ENCODE measurements at regions not wholly inside any gene's neighbourhood (a gene's known extent, or its start where the extent isn't known, plus 50 kb on each side); places are given as distances from the start of the nearest gene placed in this dataset.

DNA sequence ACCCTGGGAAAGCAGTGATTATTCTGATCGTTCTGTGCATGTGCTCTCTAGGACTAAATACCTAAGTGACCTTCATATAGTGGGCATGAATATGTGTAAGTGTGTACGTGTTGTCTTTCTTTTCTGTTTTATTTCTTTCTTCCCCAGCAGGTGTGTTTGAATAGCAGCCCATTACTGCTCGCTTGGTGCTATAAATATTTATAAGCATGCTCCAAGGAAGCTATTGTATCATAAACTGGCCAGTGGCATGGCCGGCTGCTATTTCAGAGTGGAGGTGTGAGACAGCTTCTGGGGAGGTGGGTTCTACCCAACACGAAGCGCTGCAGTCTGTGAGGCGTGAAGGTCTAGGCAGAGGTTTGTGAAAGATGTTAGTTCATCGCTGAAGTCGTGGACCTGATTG is 641.8 kb downstream of the NTRK3 start:
- BruUV-seq (replicated peaks), result no TSS peak
- TF ChIP-seq, protein P1, sequence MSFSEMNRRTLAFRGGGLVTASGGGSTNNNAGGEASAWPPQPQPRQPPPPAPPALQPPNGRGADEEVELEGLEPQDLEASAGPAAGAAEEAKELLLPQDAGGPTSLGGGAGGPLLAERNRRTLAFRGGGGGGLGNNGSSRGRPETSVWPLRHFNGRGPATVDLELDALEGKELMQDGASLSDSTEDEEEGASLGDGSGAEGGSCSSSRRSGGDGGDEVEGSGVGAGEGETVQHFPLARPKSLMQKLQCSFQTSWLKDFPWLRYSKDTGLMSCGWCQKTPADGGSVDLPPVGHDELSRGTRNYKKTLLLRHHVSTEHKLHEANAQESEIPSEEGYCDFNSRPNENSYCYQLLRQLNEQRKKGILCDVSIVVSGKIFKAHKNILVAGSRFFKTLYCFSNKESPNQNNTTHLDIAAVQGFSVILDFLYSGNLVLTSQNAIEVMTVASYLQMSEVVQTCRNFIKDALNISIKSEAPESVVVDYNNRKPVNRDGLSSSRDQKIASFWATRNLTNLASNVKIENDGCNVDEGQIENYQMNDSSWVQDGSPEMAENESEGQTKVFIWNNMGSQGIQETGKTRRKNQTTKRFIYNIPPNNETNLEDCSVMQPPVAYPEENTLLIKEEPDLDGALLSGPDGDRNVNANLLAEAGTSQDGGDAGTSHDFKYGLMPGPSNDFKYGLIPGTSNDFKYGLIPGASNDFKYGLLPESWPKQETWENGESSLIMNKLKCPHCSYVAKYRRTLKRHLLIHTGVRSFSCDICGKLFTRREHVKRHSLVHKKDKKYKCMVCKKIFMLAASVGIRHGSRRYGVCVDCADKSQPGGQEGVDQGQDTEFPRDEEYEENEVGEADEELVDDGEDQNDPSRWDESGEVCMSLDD (CRISPR knock-in tag; IDR thresholded peaks at IDR 0.05; ENCODE audit: borderline replicate concordance), result no peak
- TF ChIP-seq ZNF670 (CRISPR knock-in tag; IDR thresholded peaks at IDR 0.05; ENCODE audit: borderline replicate concordance) (no peak), AHR (CRISPR knock-in tag; IDR thresholded peaks at IDR 0.05) (no peak), POGZ (CRISPR knock-in tag; IDR thresholded peaks at IDR 0.05) (no peak), KAT8 (CRISPR knock-in tag; IDR thresholded peaks at IDR 0.05) (no peak), KLF12 (CRISPR knock-in tag; IDR thresholded peaks at IDR 0.05; ENCODE audit: borderline replicate concordance) (no peak), ZFAT (CRISPR knock-in tag; conservative IDR thresholded peaks at IDR 0.05) (no peak), ZNF510 (CRISPR knock-in tag; IDR thresholded peaks at IDR 0.05; ENCODE audit: low read depth) (no peak), NCOA1 (CRISPR knock-in tag; IDR thresholded peaks at IDR 0.05) (no peak), AKAP8 (CRISPR knock-in tag; IDR thresholded peaks at IDR 0.05) (no peak), SRSF1 (optimal IDR thresholded peaks at IDR 0.05; ENCODE audit: low read depth, low read length) (no peak), FOXP1 (IDR thresholded peaks at IDR 0.05) (no peak), FOXP1 (CRISPR knock-in tag; IDR thresholded peaks at IDR 0.05) (no peak), HNRNPLL (IDR thresholded peaks at IDR 0.05; ENCODE audit: low read depth, low read length, poor library complexity, severe bottlenecking) (no peak), ZNF33B (CRISPR knock-in tag; IDR thresholded peaks at IDR 0.05) (no peak), ELF4 (CRISPR knock-in tag; IDR thresholded peaks at IDR 0.05; ENCODE audit: borderline replicate concordance) (no peak), NPAS2 (CRISPR knock-in tag; IDR thresholded peaks at IDR 0.05; ENCODE audit: borderline replicate concordance) (no peak)
- TF ChIP-seq, protein P2, sequence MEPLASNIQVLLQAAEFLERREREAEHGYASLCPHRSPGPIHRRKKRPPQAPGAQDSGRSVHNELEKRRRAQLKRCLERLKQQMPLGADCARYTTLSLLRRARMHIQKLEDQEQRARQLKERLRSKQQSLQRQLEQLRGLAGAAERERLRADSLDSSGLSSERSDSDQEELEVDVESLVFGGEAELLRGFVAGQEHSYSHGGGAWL (CRISPR knock-in tag; IDR thresholded peaks at IDR 0.05), result no peak
- TF ChIP-seq, protein P3, sequence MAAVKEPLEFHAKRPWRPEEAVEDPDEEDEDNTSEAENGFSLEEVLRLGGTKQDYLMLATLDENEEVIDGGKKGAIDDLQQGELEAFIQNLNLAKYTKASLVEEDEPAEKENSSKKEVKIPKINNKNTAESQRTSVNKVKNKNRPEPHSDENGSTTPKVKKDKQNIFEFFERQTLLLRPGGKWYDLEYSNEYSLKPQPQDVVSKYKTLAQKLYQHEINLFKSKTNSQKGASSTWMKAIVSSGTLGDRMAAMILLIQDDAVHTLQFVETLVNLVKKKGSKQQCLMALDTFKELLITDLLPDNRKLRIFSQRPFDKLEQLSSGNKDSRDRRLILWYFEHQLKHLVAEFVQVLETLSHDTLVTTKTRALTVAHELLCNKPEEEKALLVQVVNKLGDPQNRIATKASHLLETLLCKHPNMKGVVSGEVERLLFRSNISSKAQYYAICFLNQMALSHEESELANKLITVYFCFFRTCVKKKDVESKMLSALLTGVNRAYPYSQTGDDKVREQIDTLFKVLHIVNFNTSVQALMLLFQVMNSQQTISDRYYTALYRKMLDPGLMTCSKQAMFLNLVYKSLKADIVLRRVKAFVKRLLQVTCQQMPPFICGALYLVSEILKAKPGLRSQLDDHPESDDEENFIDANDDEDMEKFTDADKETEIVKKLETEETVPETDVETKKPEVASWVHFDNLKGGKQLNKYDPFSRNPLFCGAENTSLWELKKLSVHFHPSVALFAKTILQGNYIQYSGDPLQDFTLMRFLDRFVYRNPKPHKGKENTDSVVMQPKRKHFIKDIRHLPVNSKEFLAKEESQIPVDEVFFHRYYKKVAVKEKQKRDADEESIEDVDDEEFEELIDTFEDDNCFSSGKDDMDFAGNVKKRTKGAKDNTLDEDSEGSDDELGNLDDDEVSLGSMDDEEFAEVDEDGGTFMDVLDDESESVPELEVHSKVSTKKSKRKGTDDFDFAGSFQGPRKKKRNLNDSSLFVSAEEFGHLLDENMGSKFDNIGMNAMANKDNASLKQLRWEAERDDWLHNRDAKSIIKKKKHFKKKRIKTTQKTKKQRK (IDR thresholded peaks at IDR 0.05; ENCODE audit: low read length), result no peak
- intact Hi-C loops (cut with micrococcal nuclease; ENCODE audit: unreplicated experiment) (no loop called here), in situ Hi-C loops (cut with HindIII; ENCODE audit: extremely low pct_ligation_motif_present, low pct_unique_long_range_greater_than_20kb) (no loop called here)
- Histone ChIP-seq H3K27ac (ENCODE audit: extremely low read length, insufficient read depth, low read length) (no peak overlapping the region), H3K27me3 (ENCODE audit: control insufficient read depth in 1 of 2, insufficient read depth in 2 of 2, low read length in 2 of 2) (no peaks in the 10 kb centered on the region), H3K4me1 (ENCODE audit: insufficient read depth, low read length) (no peaks in the 10 kb centered on the region), H3K9ac (ENCODE audit: insufficient read depth, low read depth, low read length) (no peak overlapping the region), H3K9me3 (ENCODE audit: low read length) (peaks cover 73% of the 10 kb centered on the region), H3K36me3 (replicated peaks in 1 of 2; ENCODE audit: control insufficient read depth in 1 of 2, insufficient read depth in 2 of 2, low read length in 2 of 2) (no peaks in the 10 kb centered on the region), H3K79me2 (ENCODE audit: insufficient read depth, low read length) (no peaks in the 10 kb centered on the region), H2AFZ (ENCODE audit: low read length) (no peak overlapping the region), H3K4me2 (ENCODE audit: low read depth, low read length) (no peak overlapping the region), H3K4me3 (replicated peaks in 1 of 3; ENCODE audit: insufficient read depth in 1 of 3, low read depth in 2 of 3, low read length in 3 of 3) (no peak overlapping the region), H4K20me1 (ENCODE audit: insufficient read depth, low read length) (no peaks in the 10 kb centered on the region)
- FAIRE-seq, result no peak
- ChIA-PET POLR2A (no interaction called here), CTCF (ENCODE audit: low intra/inter-chr PET ratio, low total read pairs) (no interaction called here)
- WGBS (ENCODE audit: low lambda C conversion rate), result 15% methylated on average over 8 of the region's 9 CpGs
- DNase-seq (ENCODE audit: low spot score), result no peak
- ATAC-seq, result no peak

Measured in HepG2 (cell line).